ENCODE measurements at regions not wholly inside any gene's neighbourhood (a gene's known extent, or its start where the extent isn't known, plus 50 kb on each side); places are given as distances from the start of the nearest gene placed in this dataset.

DNA sequence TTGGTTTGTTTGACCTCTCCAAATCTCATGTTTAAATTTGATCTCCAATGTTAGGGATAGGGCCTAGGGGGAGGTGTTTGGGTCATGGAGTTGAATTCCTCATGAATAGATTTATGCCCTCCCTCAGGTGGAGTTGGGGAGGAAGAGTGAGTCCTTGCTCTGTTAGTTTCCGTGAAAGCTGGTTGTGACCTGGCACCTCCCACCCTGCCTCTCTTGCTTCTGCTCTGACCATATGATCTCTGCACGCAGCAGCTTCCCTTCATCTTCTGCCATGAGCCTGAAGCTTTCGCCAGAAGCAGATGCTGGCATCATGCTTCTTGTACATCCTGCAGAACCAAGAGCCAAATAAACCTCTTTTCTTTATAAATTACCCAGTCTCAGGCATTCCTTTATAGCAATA lies 231.6 kb upstream of the ERBB4 start:
- ATAC-seq (ENCODE audit: low FRiP score) = no peak
- DNase-seq (ENCODE audit: low spot score) = no peak

DNA sequence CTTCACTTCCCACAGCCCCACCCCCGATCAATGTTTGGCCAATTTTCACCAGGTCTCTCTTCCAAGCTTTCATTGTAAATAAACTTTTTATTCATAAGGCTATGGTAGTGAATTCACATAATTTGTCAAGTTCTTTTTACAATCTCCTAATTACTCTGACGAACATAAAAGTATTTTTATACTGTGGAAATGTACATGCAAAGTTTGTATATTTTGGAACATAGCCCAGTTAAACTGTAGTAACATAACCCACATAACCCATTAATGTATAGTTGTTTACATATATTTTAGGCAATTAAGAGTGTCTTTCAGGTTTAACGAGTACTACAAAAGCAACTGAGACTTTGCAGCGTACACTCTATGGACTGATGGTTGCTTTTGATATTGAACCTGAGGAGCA lies 228.3 kb upstream of the ERBB4 start:
- ATAC-seq (ENCODE audit: low FRiP score) = no peak
- no peak for DNase-seq (ENCODE audit: low spot score)
- TF ChIP-seq, protein P1, sequence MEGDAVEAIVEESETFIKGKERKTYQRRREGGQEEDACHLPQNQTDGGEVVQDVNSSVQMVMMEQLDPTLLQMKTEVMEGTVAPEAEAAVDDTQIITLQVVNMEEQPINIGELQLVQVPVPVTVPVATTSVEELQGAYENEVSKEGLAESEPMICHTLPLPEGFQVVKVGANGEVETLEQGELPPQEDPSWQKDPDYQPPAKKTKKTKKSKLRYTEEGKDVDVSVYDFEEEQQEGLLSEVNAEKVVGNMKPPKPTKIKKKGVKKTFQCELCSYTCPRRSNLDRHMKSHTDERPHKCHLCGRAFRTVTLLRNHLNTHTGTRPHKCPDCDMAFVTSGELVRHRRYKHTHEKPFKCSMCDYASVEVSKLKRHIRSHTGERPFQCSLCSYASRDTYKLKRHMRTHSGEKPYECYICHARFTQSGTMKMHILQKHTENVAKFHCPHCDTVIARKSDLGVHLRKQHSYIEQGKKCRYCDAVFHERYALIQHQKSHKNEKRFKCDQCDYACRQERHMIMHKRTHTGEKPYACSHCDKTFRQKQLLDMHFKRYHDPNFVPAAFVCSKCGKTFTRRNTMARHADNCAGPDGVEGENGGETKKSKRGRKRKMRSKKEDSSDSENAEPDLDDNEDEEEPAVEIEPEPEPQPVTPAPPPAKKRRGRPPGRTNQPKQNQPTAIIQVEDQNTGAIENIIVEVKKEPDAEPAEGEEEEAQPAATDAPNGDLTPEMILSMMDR (IDR thresholded peaks at IDR 0.05) = no peak

More for the DNA sequence above, 231.6 kb upstream of the ERBB4 start:
- TF ChIP-seq, protein P1 (IDR thresholded peaks at IDR 0.05) = no peak

DNA sequence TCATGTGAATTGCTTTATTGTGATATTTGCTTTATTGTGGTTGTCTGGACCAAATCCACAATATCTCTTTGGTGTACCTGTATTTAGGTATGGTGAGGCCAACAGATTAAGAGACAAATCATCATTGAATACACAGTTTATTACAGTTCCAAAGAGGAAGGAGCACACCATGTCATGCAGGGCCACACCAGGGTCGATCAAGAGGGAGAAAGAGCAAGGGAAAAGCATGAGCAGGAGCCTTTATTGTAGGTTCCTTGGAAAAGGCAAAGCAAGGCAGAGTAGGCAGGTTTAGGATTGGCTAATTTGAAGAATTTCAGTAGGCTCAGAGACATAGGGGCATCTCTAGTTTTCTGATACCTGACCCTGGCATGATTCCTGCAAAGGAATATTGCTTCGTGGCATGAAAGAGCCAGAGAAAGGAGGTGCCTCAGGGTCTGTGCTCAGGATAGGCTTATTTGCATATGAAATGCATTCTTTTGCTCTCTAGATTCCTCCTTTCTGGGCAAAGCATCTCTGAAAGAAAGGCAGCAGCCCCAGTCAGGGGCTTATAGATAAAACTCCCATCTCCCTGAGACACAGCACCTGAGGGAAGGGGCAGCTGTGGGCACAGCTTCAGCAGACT lies 214.2 kb upstream of the ERBB4 start:
- TF ChIP-seq, protein P1 (IDR thresholded peaks at IDR 0.05) = no peak
- ATAC-seq (ENCODE audit: low FRiP score) (no peak), DNase-seq (ENCODE audit: low spot score) (no peak)

DNA sequence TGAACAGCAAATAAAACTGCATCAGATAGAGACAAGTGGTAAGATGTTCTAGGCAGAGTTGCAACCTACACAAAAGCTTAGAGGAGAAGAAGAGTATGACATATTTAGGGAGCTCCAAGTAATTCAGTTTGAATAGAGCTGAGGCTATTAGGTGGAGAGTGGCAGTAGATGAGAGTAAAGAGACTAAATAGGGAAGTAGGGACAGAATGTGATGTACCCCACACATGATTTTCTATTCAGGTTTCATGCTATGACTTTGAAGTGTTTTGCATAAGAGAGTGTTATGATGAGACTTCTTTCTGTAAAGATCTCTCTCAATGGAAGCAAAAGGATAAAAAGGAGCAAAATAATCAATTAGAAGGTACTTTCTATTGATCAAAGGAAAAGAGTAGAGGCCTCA lies 206.8 kb upstream of the ERBB4 start:
- DNase-seq (ENCODE audit: low spot score) (no peak), ATAC-seq (ENCODE audit: low FRiP score) (no peak)
- TF ChIP-seq, protein P1 (IDR thresholded peaks at IDR 0.05) = no peak

DNA sequence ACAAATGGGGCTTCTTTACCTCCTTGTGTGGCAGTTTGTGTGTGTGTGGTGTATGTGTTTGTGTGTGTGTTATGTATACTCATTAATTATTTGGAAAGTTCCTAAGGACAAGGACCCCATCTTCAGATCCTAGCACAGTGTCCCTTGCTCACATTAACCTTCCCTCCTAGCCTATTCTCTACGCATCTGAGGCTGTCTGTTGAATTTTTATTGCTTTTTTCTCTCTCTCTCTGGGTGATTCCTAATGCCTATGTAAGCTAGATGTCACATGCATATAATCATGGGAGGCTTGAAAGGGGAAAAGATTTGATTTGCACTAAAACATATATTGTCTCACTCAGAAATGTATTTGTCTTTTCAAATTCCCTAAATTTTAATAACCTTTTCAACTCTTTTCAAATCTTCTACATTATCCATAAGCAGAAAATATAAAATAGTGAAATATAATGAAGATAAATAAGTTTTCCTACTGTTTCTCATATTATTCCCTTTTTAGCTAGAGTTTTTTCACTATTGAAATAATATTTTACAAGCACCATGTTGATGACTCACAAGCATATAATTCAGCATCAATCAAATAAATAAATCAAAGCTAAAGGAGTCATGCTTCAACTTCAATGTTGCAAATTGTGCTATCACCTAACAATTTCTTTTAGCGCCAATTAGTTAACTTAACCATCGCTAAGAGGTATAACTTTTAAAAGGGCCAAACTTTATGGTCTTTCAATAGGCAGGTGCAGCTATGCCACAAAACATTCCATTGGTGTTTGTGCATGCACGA lies 199.0 kb upstream of the ERBB4 start:
- DNase-seq (ENCODE audit: low spot score) (no peak), ATAC-seq (ENCODE audit: low FRiP score) (peak; percentile 51)
- TF ChIP-seq, protein P1 (IDR thresholded peaks at IDR 0.05) = no peak

DNA sequence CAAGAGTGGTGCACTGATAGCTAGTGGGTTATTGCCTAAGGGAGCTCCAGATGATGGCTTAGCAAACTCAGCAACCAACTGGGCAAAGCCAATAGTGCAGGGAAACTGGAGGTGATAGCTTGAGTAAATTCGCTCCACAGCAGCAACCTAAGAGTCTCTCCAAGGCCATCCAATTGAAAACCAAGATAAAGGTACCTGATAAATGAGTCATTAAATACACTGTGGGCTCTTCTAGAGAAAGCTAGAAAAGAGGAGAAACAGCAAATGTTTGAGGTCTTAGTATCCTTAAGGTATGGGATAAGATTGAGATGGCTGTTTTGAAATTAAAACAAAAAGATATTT lies 197.8 kb upstream of the ERBB4 start:
- ATAC-seq (ENCODE audit: low FRiP score) (no peak), DNase-seq (ENCODE audit: low spot score) (no peak)
- TF ChIP-seq, protein P1 (IDR thresholded peaks at IDR 0.05) = no peak

DNA sequence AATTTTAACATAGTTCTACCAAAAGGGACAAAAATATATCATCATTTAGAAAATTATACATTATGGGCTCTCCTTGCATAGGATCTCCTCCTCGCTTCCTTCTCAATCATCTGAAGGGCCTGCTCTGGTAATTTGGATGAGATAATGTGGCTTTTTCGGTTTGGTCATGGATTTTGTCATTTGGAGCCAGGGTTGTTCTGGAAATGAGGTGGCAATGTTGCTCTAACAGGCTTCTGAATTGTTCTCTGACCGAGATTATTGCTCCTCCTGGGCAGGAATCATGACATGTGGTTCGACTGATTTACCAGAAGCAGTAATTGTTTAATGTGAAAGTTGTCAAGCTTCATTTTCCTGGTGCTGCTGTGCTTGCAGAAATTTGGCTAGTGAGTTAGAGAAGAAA lies 194.7 kb upstream of the ERBB4 start:
- DNase-seq (ENCODE audit: low spot score) = no peak
- TF ChIP-seq, protein P1 (IDR thresholded peaks at IDR 0.05) = no peak
- ATAC-seq (ENCODE audit: low FRiP score) = no peak

All from omental fat pad (tissue), 3 donors.